ENCODE measurements at regions not wholly inside any gene's neighbourhood (a gene's known extent, or its start where the extent isn't known, plus 50 kb on each side); places are given as distances from the start of the nearest gene placed in this dataset.

DNA sequence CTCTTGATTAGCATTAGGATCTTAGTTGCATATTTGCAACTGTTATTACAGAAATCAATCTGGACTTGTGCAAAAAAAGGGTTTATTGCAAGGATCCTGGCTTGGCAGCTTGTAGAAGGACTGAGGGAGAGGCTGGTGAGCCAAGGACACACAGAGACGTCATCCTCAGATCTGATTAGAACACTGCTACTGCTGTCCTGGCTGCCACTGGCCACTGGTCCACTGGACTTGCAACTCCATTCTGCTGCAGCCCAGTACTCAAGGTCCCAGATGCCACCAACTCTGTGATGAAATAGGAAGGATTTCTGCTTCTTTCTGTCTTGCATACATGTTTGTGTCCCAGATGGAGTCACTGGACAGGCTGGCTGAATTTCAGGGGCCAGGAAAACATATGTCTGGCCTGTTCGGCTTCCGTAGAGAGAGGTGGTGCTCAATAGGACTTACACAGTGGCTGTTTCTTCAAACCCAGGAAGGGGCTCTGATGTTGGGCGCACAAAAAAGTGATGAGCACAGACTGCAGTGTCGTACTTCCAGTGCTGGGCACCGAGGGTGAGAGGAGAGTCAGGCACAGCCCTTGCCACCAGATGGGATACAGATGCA lies 68.9 kb upstream of the SH3PXD2B start:
- Histone ChIP-seq H3K9me3 (peaks cover 0 to 13% (median 10%) of the 10 kb centered on the region in 4 donors), H3K27ac (no peak overlapping the region), H3K27me3 (no peaks in the 10 kb centered on the region), H3K4me3 (no peak overlapping the region), H3K4me1 (peaks cover 0 to 9% (median 0%) of the 10 kb centered on the region in 4 donors), H3K36me3 (no peaks in the 10 kb centered on the region)
- no peak for ATAC-seq (ENCODE audit: low FRiP score in 2 of 2)
- DNase-seq = no peak
- WGBS, 2 donors = 93 to 95% methylated on average over 6 of the region's 6 CpGs
- TF ChIP-seq POLR2A (IDR thresholded peaks at IDR 0.05) (no peak), EP300 (IDR thresholded peaks at IDR 0.05) (no peak), POLR2AphosphoS5 (IDR thresholded peaks at IDR 0.05) (no peak)
- TF ChIP-seq, protein P1, sequence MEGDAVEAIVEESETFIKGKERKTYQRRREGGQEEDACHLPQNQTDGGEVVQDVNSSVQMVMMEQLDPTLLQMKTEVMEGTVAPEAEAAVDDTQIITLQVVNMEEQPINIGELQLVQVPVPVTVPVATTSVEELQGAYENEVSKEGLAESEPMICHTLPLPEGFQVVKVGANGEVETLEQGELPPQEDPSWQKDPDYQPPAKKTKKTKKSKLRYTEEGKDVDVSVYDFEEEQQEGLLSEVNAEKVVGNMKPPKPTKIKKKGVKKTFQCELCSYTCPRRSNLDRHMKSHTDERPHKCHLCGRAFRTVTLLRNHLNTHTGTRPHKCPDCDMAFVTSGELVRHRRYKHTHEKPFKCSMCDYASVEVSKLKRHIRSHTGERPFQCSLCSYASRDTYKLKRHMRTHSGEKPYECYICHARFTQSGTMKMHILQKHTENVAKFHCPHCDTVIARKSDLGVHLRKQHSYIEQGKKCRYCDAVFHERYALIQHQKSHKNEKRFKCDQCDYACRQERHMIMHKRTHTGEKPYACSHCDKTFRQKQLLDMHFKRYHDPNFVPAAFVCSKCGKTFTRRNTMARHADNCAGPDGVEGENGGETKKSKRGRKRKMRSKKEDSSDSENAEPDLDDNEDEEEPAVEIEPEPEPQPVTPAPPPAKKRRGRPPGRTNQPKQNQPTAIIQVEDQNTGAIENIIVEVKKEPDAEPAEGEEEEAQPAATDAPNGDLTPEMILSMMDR (IDR thresholded peaks at IDR 0.05) = no peak

DNA sequence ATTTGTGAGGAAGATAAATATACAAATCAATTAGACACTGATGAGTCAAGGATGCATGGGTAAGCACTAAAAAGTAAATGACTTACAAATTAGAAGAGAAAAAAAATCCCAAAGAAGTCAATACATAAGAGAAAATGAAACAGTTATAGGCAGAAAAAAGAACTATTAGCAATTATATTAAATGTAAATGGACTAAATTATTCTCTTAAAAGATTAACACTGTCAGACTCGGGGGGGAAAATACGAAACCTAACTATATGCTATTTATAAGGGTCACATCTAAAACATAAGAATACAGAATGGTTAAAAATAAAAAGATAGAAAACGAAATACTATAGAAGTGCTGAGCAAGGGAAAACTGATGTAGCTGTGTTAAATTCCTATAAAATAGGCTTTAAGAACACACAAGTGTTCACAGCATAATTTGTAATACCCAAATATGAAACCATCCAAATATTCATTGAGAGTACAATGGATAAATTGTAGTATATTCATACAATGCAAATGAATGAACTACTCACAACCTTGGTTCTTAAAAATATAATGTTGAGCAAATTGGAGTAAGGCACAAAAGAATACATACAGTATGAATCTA lies 67.1 kb upstream of the SH3PXD2B start:
- WGBS, 2 donors = 81 to 88% methylated on average over 3 of the region's 3 CpGs
- Histone ChIP-seq H3K27ac (no peak overlapping the region), H3K4me3 (no peak overlapping the region), H3K36me3 (no peaks in the 10 kb centered on the region), H3K4me1 (no peaks in the 10 kb centered on the region), H3K9me3 (peaks cover 0 to 13% (median 10%) of the 10 kb centered on the region in 4 donors), H3K27me3 (no peaks in the 10 kb centered on the region)
- ATAC-seq (ENCODE audit: low FRiP score in 2 of 2) (no peak), DNase-seq (no peak)
- no peak for TF ChIP-seq POLR2AphosphoS5 (IDR thresholded peaks at IDR 0.05)
- no peak for TF ChIP-seq EP300 (IDR thresholded peaks at IDR 0.05)
- no peak for TF ChIP-seq POLR2A (IDR thresholded peaks at IDR 0.05)
- TF ChIP-seq, protein P1 (IDR thresholded peaks at IDR 0.05) = no peak

DNA sequence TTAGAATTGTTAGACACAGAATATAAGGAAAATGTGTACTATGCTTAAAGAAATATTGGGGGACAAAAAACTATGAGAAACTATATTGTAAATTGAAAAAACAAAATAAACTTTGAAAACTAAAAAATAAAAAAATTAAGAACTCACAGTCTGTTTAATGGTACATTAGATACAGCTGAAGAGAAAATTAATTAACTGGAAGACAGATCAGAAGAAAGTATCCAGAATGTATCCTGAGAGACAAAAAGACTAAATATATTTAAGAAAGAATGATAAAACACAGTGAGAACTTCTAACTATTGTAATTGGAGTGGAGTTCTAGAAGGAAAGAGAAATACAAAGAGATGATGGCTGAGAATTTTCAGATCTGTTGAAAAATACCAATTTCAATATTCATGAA lies 57.6 kb upstream of the SH3PXD2B start:
- DNase-seq (no peak), ATAC-seq (ENCODE audit: low FRiP score in 2 of 2) (no peak)
- Histone ChIP-seq H3K27ac (no peak overlapping the region), H3K4me1 (no peaks in the 10 kb centered on the region), H3K4me3 (no peak overlapping the region), H3K27me3 (no peaks in the 10 kb centered on the region), H3K36me3 (no peaks in the 10 kb centered on the region), H3K9me3 (peaks cover 5 to 12% (median 11%) of the 10 kb centered on the region in 4 donors)
- TF ChIP-seq, protein P1 (IDR thresholded peaks at IDR 0.05) = no peak
- TF ChIP-seq POLR2AphosphoS5 (IDR thresholded peaks at IDR 0.05) (no peak), EP300 (IDR thresholded peaks at IDR 0.05) (no peak), POLR2A (IDR thresholded peaks at IDR 0.05) (no peak)

DNA sequence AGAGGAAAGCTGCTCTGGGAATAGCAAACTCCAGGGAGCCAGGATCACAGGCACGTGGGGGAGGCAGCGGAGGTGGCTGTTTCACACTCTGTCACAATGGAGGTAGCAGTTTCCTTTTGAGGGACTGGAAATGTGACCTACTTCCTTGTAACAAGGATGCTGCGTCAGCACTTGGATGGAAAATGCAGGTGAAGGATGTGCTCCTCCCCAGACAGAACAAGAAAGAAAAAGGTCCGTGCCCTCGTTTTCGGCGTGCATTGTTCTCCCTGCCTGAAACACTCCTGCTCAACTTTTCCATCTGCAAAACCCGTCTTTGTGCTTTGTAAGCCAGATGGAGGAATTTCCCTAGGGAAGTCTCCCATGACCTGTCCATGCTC lies 55.1 kb upstream of the SH3PXD2B start:
- no peaks in the 10 kb centered on the region for H3K27me3 ChIP-seq
- H3K36me3 ChIP-seq = no peaks in the 10 kb centered on the region
- H3K4me3 ChIP-seq = no peak overlapping the region
- 58 to 70% methylated on average over 8 of the region's 8 CpGs for WGBS, 2 donors
- H3K9me3 ChIP-seq = peaks cover 5 to 12% (median 11%) of the 10 kb centered on the region in 4 donors
- DNase-seq = peak in 1 of 2 donors; percentile 5
- no peak overlapping the region for H3K27ac ChIP-seq
- H3K4me1 ChIP-seq = peaks cover 0 to 5% (median under 1%) of the 10 kb centered on the region in 4 donors
- no peak for ATAC-seq (ENCODE audit: low FRiP score in 2 of 2)
- no peak for TF ChIP-seq POLR2A (IDR thresholded peaks at IDR 0.05)
- TF ChIP-seq POLR2AphosphoS5 (IDR thresholded peaks at IDR 0.05) = no peak
- TF ChIP-seq, protein P1 (IDR thresholded peaks at IDR 0.05) = no peak
- TF ChIP-seq EP300 (IDR thresholded peaks at IDR 0.05) = no peak
